ENCODE measurements at regions not wholly inside any gene's neighbourhood (a gene's known extent, or its start where the extent isn't known, plus 50 kb on each side); places are given as distances from the start of the nearest gene placed in this dataset.

DNA sequence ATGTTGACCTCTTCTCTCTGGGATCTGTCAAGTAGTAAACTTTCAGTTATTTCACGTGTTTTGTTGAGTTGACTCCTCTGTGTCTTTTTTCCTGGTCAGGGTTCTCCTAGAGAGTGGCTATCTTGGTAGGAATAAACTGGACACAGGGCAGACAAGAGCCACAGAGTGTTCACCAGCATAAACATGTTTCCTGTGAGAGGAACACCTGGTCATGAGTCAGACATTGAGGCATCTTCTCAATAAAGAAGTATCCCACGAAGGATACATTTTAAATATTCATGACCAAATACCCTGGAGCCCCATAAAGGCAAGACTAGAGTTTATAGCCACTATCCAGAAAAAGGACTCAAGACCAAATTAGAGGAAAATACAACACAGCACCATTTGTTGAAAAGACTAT lies 269.7 kb upstream of the ZNF521 start:
- no peak for DNase-seq

DNA sequence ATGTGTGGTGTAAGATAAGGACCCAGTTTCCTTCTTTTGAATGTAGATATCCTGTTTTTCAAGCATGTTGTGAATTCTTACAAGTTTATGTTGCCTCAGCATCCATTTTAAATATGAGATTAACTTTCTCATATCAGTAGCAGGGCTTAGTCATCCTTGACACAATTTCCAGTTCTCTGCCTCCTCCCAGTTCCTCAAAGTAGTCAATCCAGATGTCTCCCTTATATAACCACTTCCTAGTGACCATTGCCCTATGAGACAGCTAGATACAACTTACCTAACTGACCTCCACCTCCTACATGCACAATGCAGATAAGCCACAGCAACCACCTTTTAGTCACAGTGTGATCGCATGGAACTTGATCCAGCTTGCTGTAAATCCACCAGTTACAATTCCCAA lies 269.2 kb upstream of the ZNF521 start:
- DNase-seq: no peak

GRCh38 chr18:25614168-25614567 lies 262.2 kb upstream of the ZNF521 start:
- no peak for DNase-seq

DNA sequence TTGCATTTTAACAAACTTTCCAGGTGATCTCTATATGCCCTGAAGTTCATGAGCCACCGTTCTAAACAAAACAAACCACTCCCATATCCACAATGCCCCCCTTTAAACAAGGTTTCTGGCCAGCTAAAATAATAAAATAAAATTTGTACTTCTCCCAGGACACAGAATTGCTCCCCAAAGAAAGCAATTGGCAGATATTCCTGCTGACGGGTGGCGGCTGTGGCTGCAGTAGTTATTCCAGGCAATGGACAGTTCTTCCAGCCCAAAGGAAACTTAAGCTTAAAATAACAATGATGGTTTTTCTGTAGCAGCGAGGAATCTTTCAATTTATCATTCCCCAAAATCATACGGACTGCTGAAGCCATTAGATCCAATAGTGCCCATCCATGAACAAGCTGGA lies 260.5 kb upstream of the ZNF521 start:
- DNase-seq: no peak

DNA sequence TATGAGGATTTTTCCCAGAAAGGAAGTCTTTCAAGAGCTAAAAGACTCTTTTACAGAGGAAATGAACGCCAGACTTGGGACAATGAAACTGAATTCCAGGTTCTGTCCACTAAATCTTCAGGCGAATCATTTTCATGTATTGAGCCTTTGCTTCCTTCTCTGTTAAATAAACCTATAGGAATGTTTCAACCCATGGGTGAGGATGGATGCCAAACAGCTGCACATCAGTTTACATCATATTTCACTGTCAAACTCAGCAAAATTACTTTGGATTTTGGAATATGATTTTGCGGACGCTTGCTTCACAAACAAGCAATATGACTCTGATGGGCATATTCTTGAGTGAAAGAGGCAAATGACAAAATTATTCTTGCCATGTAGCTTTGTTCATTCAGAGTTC lies 256.1 kb upstream of the ZNF521 start:
- no peak for DNase-seq

GRCh38 chr18:25604894-25605597 lies 253.1 kb upstream of the ZNF521 start:
- no peak for DNase-seq

GRCh38 chr18:25604196-25604893 lies 252.4 kb upstream of the ZNF521 start:
- DNase-seq: no peak

- DNase-seq: no peak
These were observed 247.5 kb upstream of the ZNF521 start for GRCh38 chr18:25599443-25599842.

GRCh38 chr18:25597476-25597875 lies 245.5 kb upstream of the ZNF521 start:
- DNase-seq: no peak

DNA sequence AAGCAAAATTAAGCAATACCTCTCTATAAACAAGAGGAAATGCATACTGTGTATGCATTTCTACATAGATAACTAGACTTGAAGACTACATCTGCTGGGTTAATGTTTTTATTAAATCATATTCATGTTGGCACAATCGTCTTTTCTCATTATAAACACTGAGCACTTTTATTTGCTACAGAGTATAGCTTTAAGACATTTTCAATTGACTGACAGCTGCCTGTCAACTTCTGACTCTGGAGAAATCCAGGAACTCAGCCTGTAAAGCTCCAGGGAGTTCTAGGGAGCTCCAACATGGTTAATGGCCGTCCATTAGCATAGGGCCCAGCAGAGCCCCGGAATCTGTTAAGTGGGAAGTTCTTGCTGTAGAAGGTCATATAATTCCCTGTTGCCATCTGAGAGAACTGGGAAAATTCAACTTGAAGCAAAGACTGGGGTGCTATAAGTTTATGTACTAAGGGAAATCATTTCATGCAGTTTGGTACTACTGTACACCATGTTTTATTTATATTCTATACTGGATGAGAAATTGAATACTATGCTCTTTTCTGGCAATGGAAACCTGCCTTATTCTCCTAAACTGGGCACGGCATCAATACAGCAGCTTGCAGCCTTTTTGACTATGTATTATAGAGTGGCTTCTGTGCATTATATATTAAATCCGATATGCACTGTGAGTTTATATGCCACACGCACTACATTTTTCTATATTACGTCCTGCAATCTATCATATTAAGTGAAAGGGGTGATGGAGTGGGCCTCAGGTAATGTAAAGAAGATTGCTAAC lies 243.5 kb upstream of the ZNF521 start:
- DNase-seq: no peak

DNA sequence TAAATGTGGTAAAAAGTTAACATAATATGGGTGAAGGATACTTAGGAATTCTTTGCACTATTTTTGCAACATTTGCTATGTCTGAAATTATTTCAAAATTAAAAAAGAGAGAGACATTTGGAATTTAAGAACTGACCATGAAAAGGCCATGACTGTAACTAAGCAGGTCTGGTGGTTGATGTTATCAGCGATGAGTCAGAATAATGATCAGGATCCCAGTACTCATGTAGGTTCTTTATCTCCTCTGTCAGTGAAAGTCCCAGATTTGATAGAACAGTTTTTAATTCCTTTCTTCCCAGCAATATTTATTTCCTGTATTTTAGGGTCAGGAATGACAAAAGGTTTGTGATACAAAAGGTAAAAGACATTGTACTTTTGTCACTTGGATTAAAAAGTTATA lies 242.4 kb upstream of the ZNF521 start:
- no peak for DNase-seq

DNA sequence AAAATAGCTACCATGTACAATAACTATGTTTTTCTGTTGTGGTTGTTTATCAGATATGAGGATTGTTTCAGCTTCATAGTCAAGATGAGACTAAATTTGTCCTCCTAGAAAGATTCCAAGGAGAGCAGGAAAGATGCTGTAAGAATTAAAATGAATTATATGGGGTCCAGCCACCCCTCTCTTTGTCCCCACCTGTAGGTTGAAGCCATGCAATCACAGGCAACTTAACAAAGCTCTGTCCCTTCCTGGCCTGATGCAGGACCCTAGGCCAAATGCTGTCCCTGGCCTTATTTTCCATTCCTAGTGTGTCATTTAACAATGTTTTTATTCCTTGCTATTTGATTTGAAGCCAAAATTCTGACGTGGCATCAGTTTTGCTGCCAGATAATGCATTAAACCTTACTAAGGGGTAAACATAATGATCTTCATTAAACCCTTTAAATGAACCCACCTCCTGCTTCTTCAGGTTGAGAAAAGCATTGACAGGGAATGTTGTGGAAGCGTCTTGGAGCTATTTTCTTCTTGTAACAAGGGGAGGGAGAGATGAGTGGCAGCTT lies 240.9 kb upstream of the ZNF521 start:
- no peak for DNase-seq

- DNase-seq: no peak
These were observed 238.5 kb upstream of the ZNF521 start for GRCh38 chr18:25590456-25590855.

DNA sequence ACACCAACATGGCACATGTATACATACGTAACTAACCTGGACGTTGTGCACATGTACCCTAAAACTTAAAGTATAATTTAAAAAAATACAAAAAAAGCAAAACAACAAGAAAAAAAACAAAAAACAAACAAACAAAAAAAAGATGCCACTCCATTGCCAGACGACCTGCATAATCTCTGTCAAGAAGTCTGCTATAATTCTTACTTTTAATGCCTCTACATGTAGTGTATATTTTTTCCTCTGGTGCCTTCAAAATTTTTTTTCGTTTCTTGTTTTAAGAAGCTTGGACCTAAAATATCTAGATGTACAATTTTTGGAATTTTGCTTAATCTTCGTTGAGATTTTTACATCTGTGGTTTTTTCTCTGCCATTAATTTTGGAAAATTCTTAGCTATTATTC lies 235.6 kb upstream of the ZNF521 start:
- DNase-seq: no peak

- DNase-seq: no peak
These were observed 217.0 kb upstream of the ZNF521 start for GRCh38 chr18:25568986-25569385.

DNA sequence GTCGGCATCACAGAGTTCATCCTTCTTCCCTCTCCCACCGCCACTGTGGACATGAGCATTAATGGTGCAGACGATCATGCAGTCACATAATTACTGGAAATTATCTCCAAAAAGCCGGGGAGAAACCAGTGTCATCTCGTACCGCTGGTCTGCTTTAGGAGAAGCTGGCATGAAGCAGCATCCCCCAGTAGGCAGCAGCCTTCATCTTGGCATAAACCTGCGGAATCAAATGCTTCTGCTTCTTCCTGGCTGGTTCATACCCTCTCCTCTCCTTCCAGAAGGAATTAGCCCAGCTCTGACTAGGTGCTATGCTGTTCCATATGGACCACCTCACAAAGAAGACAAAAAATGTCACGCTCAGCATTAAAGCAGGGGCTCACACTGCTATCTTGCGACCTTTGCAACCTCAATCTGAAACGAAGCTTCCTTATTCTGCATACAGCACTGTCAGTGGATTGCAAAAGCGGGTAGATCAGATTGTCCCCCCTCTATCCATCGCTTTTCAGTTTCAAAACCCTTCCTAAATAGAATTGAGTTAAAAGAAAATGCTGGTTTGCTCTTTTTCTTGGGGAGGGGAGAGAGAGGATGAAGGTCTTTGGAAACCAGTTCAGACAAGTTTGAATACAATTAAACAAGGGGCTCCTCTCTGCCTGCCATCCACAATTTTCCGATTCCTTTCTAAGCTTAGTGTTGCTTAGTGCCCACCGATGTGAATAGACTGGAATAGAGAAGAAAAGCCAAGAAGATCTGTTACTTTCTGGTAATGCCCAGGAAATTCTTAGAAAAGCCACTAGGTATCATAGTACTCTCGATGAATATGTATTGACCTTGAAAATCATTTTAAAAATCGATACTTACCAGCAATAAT lies 212.1 kb upstream of the ZNF521 start:
- no peak for DNase-seq

- DNase-seq: no peak
These were observed 211.4 kb upstream of the ZNF521 start for GRCh38 chr18:25563346-25563745.

GRCh38 chr18:25561918-25562317 lies 210.0 kb upstream of the ZNF521 start:
- DNase-seq: no peak

- DNase-seq: no peak
These were observed 208.4 kb upstream of the ZNF521 start for GRCh38 chr18:25560369-25560768.

DNA sequence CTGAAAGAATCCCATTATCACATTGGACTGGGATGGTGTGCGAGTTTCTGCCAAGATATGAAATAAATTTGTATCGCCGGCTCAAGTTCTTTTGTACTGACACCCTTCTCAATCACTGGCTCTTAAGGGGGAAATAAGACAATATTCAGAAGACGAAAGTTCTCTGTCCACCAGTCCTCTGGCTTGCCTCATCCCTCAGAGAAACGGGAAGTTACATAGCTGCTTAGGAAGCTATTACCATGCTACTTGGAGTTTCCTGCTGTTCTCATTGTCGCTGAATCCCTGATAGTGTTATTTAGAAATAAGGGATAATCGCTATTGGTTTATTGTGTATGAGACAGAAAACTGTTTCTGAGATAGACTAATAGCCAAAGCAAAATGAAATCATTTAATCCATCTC lies 205.0 kb upstream of the ZNF521 start:
- DNase-seq: no peak

DNA sequence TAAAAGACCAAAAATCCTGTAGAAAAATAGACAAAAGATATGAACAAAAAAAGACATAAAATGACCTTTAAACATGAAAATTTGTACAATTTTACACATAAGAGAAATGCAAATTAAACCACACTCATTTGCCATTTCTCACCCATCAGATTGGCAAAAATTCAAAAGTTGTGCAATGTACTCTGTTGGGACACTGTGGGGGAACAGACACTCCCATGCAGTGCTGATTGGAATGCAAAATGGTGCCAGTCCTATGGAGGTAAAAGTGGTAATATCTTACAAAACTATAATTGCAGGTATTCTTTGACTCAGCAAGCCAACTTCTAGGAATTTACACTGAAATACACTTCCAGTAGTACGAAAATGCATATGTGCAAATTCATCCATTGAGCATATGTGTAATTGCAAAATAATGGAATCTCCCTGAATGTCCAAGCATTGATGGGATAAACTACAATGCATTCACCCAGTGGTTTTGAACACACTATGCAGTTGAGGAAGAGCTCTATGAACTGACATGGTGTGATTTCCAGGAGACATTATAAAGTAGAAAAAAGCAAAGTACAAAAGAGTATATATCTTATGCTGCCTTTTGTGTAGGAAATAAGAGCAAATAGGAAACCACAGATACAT lies 201.8 kb upstream of the ZNF521 start:
- DNase-seq: no peak

Measured in NCI-H1694 (cell line).